ENCODE measurements at regions not wholly inside any gene's neighbourhood (a gene's known extent, or its start where the extent isn't known, plus 50 kb on each side); places are given as distances from the start of the nearest gene placed in this dataset.
"Not testable (repeated sequence)": the region's sequence is repeated elsewhere in the genome, so short reads cannot be mapped to it uniquely, and the experiment has no call there.

- no peaks in the 10 kb centered on the region for H3K9me3 ChIP-seq
These were observed 164.7 kb downstream of the ZNF648 start for GRCh38 chr1:181896824-181897223.

GRCh38 chr1:181894439-181894859 lies 167.1 kb downstream of the ZNF648 start:
- no peak overlapping the region for H3K27ac ChIP-seq
- no peaks in the 10 kb centered on the region for H3K9me3 ChIP-seq
- intact Hi-C loops (cut with DNase I), result no loop called here
- H3K4me3 ChIP-seq, result no peak overlapping the region
- DNase-seq (no peak), ATAC-seq (no peak)
- H3K4me1 ChIP-seq, result no peaks in the 10 kb centered on the region
- H3K27me3 ChIP-seq, result no peaks in the 10 kb centered on the region
- WGBS (ENCODE audit: insufficient coverage, low coverage, low lambda C conversion rate, missing lambda C conversion rate), result 43% methylated on average over 5 of the region's 5 CpGs
- TF ChIP-seq POLR2A (IDR thresholded peaks at IDR 0.05) (no peak), CTCF (IDR thresholded peaks at IDR 0.05) (no peak)
- no peaks in the 10 kb centered on the region for H3K36me3 ChIP-seq

More at GRCh38 chr1:181896824-181897223, 164.7 kb downstream of the ZNF648 start:
- Histone ChIP-seq H3K36me3 (no peaks in the 10 kb centered on the region), H3K27me3 (no peaks in the 10 kb centered on the region), H3K4me3 (no peak overlapping the region), H3K4me1 (no peaks in the 10 kb centered on the region), H3K27ac (no peak overlapping the region)
- TF ChIP-seq CTCF (IDR thresholded peaks at IDR 0.05) (no peak), POLR2A (IDR thresholded peaks at IDR 0.05) (no peak)
- no peak for DNase-seq
- no peak for ATAC-seq
- intact Hi-C loops (cut with DNase I), result no loop called here
- WGBS (ENCODE audit: insufficient coverage, low coverage, low lambda C conversion rate, missing lambda C conversion rate), result 58% methylated on average over 2 of the region's 2 CpGs

GRCh38 chr1:181893937-181894336 lies 167.6 kb downstream of the ZNF648 start:
- no peak for TF ChIP-seq CTCF (IDR thresholded peaks at IDR 0.05)
- no peak for TF ChIP-seq POLR2A (IDR thresholded peaks at IDR 0.05)
- Histone ChIP-seq H3K9me3 (no peaks in the 10 kb centered on the region), H3K27ac (no peak overlapping the region), H3K4me3 (no peak overlapping the region), H3K27me3 (no peaks in the 10 kb centered on the region), H3K36me3 (no peaks in the 10 kb centered on the region), H3K4me1 (no peaks in the 10 kb centered on the region)
- ATAC-seq (no peak), DNase-seq (no peak)
- intact Hi-C loops (cut with DNase I), result no loop called here
- 29% methylated on average over 1 of the region's 1 CpG for WGBS (ENCODE audit: insufficient coverage, low coverage, low lambda C conversion rate, missing lambda C conversion rate)

GRCh38 chr1:181893150-181893549 lies 168.4 kb downstream of the ZNF648 start:
- DNase-seq; H3K4me3 ChIP-seq; H3K27me3 ChIP-seq; H3K36me3 ChIP-seq; ATAC-seq; H3K27ac ChIP-seq; intact Hi-C loops (cut with DNase I); H3K9me3 ChIP-seq; H3K4me1 ChIP-seq: not testable (repeated sequence)

GRCh38 chr1:181872562-181872961 lies 188.9 kb downstream of the ZNF648 start:
- no peak for ATAC-seq
- intact Hi-C loops (cut with DNase I), result no loop called here
- Histone ChIP-seq H3K27ac (no peak overlapping the region), H3K9me3 (no peaks in the 10 kb centered on the region), H3K4me1 (no peaks in the 10 kb centered on the region), H3K27me3 (no peaks in the 10 kb centered on the region), H3K36me3 (no peaks in the 10 kb centered on the region), H3K4me3 (no peak overlapping the region)
- DNase-seq, result no peak
- WGBS (ENCODE audit: insufficient coverage, low coverage, low lambda C conversion rate, missing lambda C conversion rate), result no CpG with 5 or more reads among the region's 3 CpGs
- TF ChIP-seq POLR2A (IDR thresholded peaks at IDR 0.05), result no peak
- no peak for TF ChIP-seq CTCF (IDR thresholded peaks at IDR 0.05)

All from right lobe of liver (tissue), 6 donors.